ENCODE measurements at regions not wholly inside any gene's neighbourhood (a gene's known extent, or its start where the extent isn't known, plus 50 kb on each side); places are given as distances from the start of the nearest gene placed in this dataset.

DNA sequence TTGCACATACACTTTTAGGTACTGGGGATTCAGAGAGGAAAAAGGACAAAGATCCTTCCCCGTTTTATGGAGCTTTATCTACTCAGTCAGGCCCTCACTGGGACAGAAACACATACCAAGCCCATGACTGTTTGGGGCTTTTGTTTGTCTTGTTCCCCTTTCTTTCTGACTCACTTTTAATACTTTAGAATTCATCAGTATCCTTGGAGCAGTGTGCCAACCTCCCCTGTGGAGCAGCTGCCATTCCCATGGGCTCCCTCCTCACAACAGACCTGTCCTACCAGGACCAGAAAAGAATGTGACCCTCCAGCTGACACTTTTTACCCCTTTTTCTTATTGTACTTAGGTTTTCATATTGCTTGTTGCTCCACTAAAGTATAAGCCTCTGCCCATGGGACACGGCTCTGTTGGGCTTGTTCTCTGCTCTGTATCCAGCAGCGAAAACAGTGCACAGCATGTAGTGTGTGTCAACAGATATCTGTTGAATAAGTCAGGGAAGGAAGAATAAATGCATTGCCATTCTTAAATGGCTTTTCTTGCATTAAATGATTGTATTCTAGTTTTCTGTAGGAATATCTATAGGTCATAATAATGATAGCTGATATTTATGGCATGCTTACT is 431.1 kb downstream of the EFNB2 start (continued):
- TF ChIP-seq, protein P1, sequence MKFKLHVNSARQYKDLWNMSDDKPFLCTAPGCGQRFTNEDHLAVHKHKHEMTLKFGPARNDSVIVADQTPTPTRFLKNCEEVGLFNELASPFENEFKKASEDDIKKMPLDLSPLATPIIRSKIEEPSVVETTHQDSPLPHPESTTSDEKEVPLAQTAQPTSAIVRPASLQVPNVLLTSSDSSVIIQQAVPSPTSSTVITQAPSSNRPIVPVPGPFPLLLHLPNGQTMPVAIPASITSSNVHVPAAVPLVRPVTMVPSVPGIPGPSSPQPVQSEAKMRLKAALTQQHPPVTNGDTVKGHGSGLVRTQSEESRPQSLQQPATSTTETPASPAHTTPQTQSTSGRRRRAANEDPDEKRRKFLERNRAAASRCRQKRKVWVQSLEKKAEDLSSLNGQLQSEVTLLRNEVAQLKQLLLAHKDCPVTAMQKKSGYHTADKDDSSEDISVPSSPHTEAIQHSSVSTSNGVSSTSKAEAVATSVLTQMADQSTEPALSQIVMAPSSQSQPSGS (IDR thresholded peaks at IDR 0.05; ENCODE audit: low read length), result no peak
- no peak for TF ChIP-seq CHD1 (IDR thresholded peaks at IDR 0.05; ENCODE audit: low read depth, low read length)
